ENCODE measurements at regions not wholly inside any gene's neighbourhood (a gene's known extent, or its start where the extent isn't known, plus 50 kb on each side); places are given as distances from the start of the nearest gene placed in this dataset.

- in situ Hi-C loops (cut with MboI; ENCODE audit: low sequenced_read_pairs), result no loop called here
These were observed 102.8 kb downstream of the FOXL1 start for GRCh38 chr16:86681031-86681756.

- in situ Hi-C loops (cut with MboI; ENCODE audit: low sequenced_read_pairs), result no loop called here
These were observed 103.4 kb downstream of the FOXL1 start for GRCh38 chr16:86681757-86682106.

GRCh38 chr16:86682219-86682904, 104.0 kb downstream of the FOXL1 start:
- in situ Hi-C loops (cut with MboI; ENCODE audit: low sequenced_read_pairs), result no loop called here

- in situ Hi-C loops (cut with MboI; ENCODE audit: low sequenced_read_pairs), result no loop called here
These were observed 105.3 kb downstream of the FOXL1 start for GRCh38 chr16:86683441-86684194.

GRCh38 chr16:86685076-86685475, 106.7 kb downstream of the FOXL1 start:
- in situ Hi-C loops (cut with MboI; ENCODE audit: low sequenced_read_pairs), result no loop called here

GRCh38 chr16:86690970-86691369, 112.6 kb downstream of the FOXL1 start:
- in situ Hi-C loops (cut with MboI; ENCODE audit: low sequenced_read_pairs), result no loop called here

GRCh38 chr16:86692426-86692825, 114.1 kb downstream of the FOXL1 start:
- in situ Hi-C loops (cut with MboI; ENCODE audit: low sequenced_read_pairs), result no loop called here

- in situ Hi-C loops (cut with MboI; ENCODE audit: low sequenced_read_pairs), result no loop called here
These were observed 114.7 kb downstream of the FOXL1 start for GRCh38 chr16:86693033-86693432.

GRCh38 chr16:86697715-86698114, 119.4 kb downstream of the FOXL1 start:
- in situ Hi-C loops (cut with MboI; ENCODE audit: low sequenced_read_pairs), result no loop called here

- in situ Hi-C loops (cut with MboI; ENCODE audit: low sequenced_read_pairs), result no loop called here
These were observed 121.9 kb downstream of the FOXL1 start for GRCh38 chr16:86700046-86700945.

- in situ Hi-C loops (cut with MboI; ENCODE audit: low sequenced_read_pairs), result no loop called here
These were observed 123.1 kb downstream of the FOXL1 start for GRCh38 chr16:86701286-86701975.

- in situ Hi-C loops (cut with MboI; ENCODE audit: low sequenced_read_pairs), result no loop called here
These were observed 124.7 kb downstream of the FOXL1 start for GRCh38 chr16:86702824-86703588.

GRCh38 chr16:86704516-86704915, 126.2 kb downstream of the FOXL1 start:
- in situ Hi-C loops (cut with MboI; ENCODE audit: low sequenced_read_pairs), result no loop called here

- in situ Hi-C loops (cut with MboI; ENCODE audit: low sequenced_read_pairs), result no loop called here
These were observed 128.4 kb downstream of the FOXL1 start for GRCh38 chr16:86706726-86707125.

GRCh38 chr16:86707171-86707570, 128.8 kb downstream of the FOXL1 start:
- in situ Hi-C loops (cut with MboI; ENCODE audit: low sequenced_read_pairs), result no loop called here

- in situ Hi-C loops (cut with MboI; ENCODE audit: low sequenced_read_pairs), result no loop called here
These were observed 129.2 kb downstream of the FOXL1 start for GRCh38 chr16:86707581-86707980.

GRCh38 chr16:86708431-86708830, 130.1 kb downstream of the FOXL1 start:
- in situ Hi-C loops (cut with MboI; ENCODE audit: low sequenced_read_pairs), result no loop called here

- in situ Hi-C loops (cut with MboI; ENCODE audit: low sequenced_read_pairs), result no loop called here
These were observed 130.8 kb downstream of the FOXL1 start for GRCh38 chr16:86709103-86709502.

- in situ Hi-C loops (cut with MboI; ENCODE audit: low sequenced_read_pairs), result no loop called here
These were observed 131.7 kb downstream of the FOXL1 start for GRCh38 chr16:86709902-86710601.
